ENCODE measurements at regions not wholly inside any gene's neighbourhood (a gene's known extent, or its start where the extent isn't known, plus 50 kb on each side); places are given as distances from the start of the nearest gene placed in this dataset.

DNA sequence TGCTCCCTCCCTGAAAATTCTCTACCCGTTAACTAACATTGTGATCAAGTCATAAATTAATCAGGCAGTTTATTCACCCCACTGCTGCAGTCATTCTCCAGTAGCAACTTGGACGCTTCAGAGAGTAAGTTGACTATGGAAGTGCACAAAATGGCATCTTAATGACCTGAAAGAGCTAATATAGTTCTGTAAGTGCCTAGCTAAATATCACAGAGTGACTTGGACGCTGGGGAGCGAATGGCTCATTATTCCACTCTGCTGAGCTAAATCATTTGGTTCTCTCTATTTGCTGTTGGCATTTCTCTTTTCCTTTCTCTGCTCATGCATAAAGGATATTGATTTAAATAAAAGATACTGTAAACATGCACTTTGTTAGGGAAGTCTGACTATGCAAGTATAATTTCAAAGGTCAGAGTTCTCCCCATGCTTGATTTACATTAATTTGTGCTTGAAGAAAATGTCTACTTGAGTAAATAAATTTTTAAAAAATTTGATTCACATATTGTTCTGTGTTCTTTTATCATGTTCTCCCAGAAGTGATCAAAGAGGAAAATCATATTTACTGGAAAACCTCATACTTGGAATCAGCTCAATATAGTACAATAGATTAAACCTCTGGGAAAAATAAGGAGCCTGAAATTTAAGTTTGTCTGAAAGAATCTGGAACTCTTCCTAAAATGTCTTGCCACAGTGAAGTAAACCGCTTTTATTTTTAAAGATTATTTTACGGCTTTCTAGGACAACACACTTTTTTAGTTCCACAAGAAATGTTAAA lies 169.5 kb upstream of the HAPLN1 start:
- ChIA-PET CTCF (no interaction called here), POLR2A (no interaction called here)

DNA sequence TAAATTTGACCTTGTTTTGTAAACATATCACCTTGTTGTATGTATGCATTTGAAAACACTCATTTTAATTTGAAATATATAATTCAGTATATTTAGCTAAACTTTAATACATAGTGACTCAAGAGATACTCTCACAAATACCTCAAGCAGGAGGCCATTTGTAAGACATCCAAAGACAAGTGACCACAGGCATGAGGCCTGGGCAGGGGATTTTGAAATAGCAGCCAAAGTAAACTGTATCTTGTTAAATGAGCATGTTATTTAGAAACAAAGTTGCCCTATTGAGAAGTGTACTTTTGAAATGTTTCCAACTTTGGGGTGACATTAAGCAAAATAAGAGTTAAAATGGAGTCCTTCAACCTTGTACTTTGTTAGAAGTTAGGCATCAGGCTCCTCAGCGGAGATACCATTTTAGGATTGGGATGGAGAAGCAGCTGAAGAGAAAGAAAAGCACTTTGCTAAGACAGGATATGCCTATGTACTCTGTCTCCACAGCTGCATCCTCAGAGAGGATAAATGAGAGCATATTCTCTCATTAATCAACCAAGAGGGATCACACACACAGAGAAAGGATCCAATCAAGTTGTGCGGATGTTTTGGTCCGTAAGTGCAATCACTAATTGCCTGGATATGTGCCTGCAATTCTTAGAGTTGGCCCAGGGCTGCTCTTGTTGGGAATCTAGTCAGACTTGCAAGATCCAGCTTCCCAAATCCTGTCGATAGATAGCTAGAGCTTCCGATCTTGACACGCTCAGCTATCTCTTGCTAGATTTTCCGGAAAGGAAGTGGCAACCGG lies 157.5 kb upstream of the HAPLN1 start:
- ChIA-PET POLR2A (no interaction called here), CTCF (interaction anchor here (1.1 kb wide), 1 partner anchor 49 kb away, joined by 5 read pairs; no protein-coding TSS in a partner anchor)
- H3K36me3 ChIP-seq (ENCODE audit: control insufficient read depth in 2 of 2, insufficient read depth in 1 of 2, low read length in 2 of 2), result no peaks in the 10 kb centered on the region
- H3K27ac ChIP-seq (ENCODE audit: extremely low read depth, low read depth, low read length), result no peak overlapping the region
- TF ChIP-seq TRIM28 (IDR thresholded peaks at IDR 0.05; ENCODE audit: borderline replicate concordance, low read length) (no peak), ZNF560 (tag by site-specific recombination; IDR thresholded peaks at IDR 0.05; ENCODE audit: borderline replicate concordance) (no peak), ZNF202 (tag by site-specific recombination; IDR thresholded peaks at IDR 0.05; ENCODE audit: borderline replicate concordance) (no peak), IKZF3 (tag by site-specific recombination; IDR thresholded peaks at IDR 0.05) (no peak), YY2 (tag by site-specific recombination; IDR thresholded peaks at IDR 0.05) (no peak), ZNF394 (tag by site-specific recombination; IDR thresholded peaks at IDR 0.05; ENCODE audit: borderline replicate concordance) (no peak)
- no peaks in the 10 kb centered on the region for H3K4me1 ChIP-seq (ENCODE audit: control insufficient read depth, insufficient read depth, low read length)
- no peaks in the 10 kb centered on the region for H3K9me3 ChIP-seq (ENCODE audit: control insufficient read depth, insufficient read depth, low read depth, low read length)
- H3K4me3 ChIP-seq (ENCODE audit: low read depth, low read length), result no peak overlapping the region

More for the DNA sequence above, 169.5 kb upstream of the HAPLN1 start:
- Histone ChIP-seq H3K4me3 (ENCODE audit: low read depth, low read length) (no peak overlapping the region), H3K27ac (ENCODE audit: extremely low read depth, low read depth, low read length) (no peak overlapping the region), H3K36me3 (ENCODE audit: control insufficient read depth in 2 of 2, insufficient read depth in 1 of 2, low read length in 2 of 2) (no peaks in the 10 kb centered on the region), H3K4me1 (ENCODE audit: control insufficient read depth, insufficient read depth, low read length) (no peaks in the 10 kb centered on the region), H3K9me3 (ENCODE audit: control insufficient read depth, insufficient read depth, low read depth, low read length) (no peaks in the 10 kb centered on the region)
- TF ChIP-seq ZNF571 (tag by site-specific recombination; IDR thresholded peaks at IDR 0.05), result no peak
- TF ChIP-seq ZBTB48 (tag by site-specific recombination; IDR thresholded peaks at IDR 0.05), result no peak
- no peak for TF ChIP-seq ZBTB7A (tag by site-specific recombination; IDR thresholded peaks at IDR 0.05; ENCODE audit: low read depth)
- no peak for TF ChIP-seq RBAK (tag by site-specific recombination; IDR thresholded peaks at IDR 0.05)
- TF ChIP-seq, protein P1, sequence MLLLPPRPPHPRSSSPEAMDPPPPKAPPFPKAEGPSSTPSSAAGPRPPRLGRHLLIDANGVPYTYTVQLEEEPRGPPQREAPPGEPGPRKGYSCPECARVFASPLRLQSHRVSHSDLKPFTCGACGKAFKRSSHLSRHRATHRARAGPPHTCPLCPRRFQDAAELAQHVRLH (tag by site-specific recombination; IDR thresholded peaks at IDR 0.05), result no peak
- no peak for TF ChIP-seq ZNF311 (tag by site-specific recombination; IDR thresholded peaks at IDR 0.05; ENCODE audit: borderline replicate concordance)
- no peak for TF ChIP-seq ZNF76 (tag by site-specific recombination; IDR thresholded peaks at IDR 0.05; ENCODE audit: borderline replicate concordance, low read depth)
- TF ChIP-seq ZNF112 (tag by site-specific recombination; IDR thresholded peaks at IDR 0.05), result no peak
- TF ChIP-seq MEIS1 (CRISPR knock-in tag; IDR thresholded peaks at IDR 0.05; ENCODE audit: borderline replicate concordance), result no peak
- no peak for TF ChIP-seq ZNF266 (tag by site-specific recombination; IDR thresholded peaks at IDR 0.05; ENCODE audit: low read depth)
- TF ChIP-seq, protein P2, sequence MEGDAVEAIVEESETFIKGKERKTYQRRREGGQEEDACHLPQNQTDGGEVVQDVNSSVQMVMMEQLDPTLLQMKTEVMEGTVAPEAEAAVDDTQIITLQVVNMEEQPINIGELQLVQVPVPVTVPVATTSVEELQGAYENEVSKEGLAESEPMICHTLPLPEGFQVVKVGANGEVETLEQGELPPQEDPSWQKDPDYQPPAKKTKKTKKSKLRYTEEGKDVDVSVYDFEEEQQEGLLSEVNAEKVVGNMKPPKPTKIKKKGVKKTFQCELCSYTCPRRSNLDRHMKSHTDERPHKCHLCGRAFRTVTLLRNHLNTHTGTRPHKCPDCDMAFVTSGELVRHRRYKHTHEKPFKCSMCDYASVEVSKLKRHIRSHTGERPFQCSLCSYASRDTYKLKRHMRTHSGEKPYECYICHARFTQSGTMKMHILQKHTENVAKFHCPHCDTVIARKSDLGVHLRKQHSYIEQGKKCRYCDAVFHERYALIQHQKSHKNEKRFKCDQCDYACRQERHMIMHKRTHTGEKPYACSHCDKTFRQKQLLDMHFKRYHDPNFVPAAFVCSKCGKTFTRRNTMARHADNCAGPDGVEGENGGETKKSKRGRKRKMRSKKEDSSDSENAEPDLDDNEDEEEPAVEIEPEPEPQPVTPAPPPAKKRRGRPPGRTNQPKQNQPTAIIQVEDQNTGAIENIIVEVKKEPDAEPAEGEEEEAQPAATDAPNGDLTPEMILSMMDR (tag by site-specific recombination; IDR thresholded peaks at IDR 0.05), result no peak
- no peak for TF ChIP-seq ZNF549 (tag by site-specific recombination; IDR thresholded peaks at IDR 0.05)
- TF ChIP-seq, protein P3, sequence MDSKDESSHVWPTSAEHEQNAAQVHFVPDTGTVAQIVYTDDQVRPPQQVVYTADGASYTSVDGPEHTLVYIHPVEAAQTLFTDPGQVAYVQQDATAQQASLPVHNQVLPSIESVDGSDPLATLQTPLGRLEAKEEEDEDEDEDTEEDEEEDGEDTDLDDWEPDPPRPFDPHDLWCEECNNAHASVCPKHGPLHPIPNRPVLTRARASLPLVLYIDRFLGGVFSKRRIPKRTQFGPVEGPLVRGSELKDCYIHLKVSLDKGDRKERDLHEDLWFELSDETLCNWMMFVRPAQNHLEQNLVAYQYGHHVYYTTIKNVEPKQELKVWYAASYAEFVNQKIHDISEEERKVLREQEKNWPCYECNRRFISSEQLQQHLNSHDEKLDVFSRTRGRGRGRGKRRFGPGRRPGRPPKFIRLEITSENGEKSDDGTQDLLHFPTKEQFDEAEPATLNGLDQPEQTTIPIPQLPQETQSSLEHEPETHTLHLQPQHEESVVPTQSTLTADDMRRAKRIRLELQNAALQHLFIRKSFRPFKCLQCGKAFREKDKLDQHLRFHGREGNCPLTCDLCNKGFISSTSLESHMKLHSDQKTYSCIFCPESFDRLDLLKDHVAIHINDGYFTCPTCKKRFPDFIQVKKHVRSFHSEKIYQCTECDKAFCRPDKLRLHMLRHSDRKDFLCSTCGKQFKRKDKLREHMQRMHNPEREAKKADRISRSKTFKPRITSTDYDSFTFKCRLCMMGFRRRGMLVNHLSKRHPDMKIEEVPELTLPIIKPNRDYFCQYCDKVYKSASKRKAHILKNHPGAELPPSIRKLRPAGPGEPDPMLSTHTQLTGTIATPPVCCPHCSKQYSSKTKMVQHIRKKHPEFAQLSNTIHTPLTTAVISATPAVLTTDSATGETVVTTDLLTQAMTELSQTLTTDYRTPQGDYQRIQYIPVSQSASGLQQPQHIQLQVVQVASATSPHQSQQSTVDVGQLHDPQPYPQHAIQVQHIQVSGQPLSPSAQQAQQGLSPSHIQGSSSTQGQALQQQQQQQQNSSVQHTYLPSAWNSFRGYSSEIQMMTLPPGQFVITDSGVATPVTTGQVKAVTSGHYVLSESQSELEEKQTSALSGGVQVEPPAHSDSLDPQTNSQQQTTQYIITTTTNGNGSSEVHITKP (tag by site-specific recombination; IDR thresholded peaks at IDR 0.05), result no peak
- TF ChIP-seq, protein P4, sequence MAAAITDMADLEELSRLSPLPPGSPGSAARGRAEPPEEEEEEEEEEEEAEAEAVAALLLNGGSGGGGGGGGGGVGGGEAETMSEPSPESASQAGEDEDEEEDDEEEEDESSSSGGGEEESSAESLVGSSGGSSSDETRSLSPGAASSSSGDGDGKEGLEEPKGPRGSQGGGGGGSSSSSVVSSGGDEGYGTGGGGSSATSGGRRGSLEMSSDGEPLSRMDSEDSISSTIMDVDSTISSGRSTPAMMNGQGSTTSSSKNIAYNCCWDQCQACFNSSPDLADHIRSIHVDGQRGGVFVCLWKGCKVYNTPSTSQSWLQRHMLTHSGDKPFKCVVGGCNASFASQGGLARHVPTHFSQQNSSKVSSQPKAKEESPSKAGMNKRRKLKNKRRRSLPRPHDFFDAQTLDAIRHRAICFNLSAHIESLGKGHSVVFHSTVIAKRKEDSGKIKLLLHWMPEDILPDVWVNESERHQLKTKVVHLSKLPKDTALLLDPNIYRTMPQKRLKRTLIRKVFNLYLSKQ (tag by site-specific recombination; IDR thresholded peaks at IDR 0.05; ENCODE audit: borderline replicate concordance), result no peak
